Femur (tissue), 1 donor: ENCODE measurements at regions not wholly inside any gene's neighbourhood (a gene's known extent, or its start where the extent isn't known, plus 50 kb on each side); places are given as distances from the start of the nearest gene placed in this dataset.
"Not testable (repeated sequence)": the region's sequence is repeated elsewhere in the genome, so short reads cannot be mapped to it uniquely, and the experiment has no call there.

ENCODE experiments used
- DNase-seq: peaks from one replicate; pipeline ENCODE4 v3.0.0-alpha.2; 2017

GRCh38 chr13:58660826-58661225 is 1029.3 kb downstream of the PCDH17 start:
- no peak for DNase-seq

DNA sequence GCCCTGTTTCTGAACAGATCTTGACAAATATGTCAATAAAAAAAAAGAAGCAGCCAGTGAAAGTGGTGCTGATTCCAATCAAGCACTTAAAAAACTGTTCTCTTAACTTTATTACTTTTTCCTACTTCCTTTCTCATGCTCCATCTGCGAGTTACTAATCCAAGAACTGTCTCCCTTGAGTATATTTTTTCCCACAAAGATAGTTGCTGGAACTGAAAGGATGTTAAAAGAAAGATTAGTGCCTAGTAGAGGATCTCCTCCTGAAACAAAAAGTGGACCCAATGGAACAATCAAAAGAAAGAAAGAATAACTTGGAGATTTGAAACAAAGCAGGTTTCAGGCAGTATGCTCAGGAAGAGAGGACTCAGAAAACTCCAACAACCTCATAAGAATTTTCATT is 1034.8 kb downstream of the PCDH17 start:
- no peak for DNase-seq

DNA sequence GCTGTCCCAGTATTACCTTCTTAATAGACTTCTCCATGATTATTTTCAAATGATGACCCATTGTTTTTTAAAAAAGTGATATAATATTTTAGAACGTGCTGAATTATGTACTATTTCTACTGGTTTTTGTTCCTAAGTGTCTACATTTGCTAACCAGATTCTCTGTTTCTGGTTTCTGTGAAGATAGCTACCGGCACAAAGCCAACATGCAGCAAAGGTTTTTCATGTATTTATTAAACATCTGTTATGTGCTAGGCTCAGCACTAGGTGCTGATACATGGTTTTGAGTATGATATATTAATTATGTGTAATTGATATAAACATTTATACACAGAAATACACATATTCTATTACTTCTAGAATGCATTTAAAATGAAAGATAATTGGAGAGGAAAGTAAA is 1035.6 kb downstream of the PCDH17 start:
- no peak for DNase-seq

DNA sequence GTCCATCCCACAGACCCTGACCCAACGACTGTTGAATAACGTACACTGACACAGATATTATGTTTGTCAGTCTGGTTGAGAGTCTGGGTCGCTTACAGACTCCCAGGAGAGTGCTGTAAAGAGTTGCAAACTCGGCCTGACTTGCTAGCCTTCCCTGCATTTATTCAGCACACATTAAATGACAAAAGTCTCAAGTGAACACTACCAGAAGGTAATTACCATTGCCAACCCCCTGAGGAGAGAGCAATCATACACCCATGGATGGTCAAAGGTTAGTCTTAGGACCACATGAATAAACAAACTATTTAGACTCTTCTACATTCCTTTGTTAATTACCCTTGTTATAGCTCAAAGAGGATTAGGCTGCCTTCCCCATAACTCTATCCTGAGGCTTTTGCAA is 1048.6 kb downstream of the PCDH17 start:
- DNase-seq: no peak

GRCh38 chr13:58682616-58683015 is 1051.1 kb downstream of the PCDH17 start:
- DNase-seq: no peak

DNA sequence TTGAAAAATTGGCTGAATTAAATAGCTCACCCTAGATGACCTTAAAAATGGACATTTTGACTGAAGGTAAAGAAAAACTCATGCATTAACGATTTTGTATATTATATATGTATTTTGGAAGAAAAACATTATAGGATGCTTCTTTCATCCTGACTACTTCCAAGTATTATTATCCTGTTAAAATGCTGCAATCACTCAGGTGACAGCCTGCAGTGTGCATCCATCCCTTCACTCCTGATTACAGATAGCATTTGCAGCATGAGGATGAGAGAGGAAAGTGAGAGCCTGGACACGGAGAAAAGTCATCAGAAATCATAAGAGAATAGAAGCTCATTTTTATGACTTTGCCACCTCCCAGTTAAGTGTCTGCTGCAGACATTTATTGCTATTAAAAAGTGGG is 1055.6 kb downstream of the PCDH17 start:
- no peak for DNase-seq

GRCh38 chr13:58698531-58698930 is 1067.0 kb downstream of the PCDH17 start:
- DNase-seq: no peak

DNA sequence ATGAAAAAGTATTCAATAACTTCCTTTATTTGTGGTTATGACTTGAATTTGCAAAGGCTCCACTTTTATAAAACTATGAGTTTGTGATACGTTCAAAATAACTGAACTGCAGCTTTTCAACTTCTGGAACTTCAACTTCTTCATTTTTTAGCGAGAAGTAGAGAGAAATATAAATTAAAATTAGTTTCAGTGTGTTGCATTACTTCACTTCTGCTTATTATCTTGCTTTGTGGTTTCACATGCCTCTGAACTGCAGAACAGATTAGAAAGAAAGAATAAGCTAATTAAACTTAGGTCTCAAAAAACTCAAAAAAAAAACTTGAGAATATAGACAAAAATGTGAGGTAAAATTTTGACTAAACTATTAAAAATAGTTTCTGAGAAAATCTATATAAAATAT is 1073.4 kb downstream of the PCDH17 start:
- no peak for DNase-seq

DNA sequence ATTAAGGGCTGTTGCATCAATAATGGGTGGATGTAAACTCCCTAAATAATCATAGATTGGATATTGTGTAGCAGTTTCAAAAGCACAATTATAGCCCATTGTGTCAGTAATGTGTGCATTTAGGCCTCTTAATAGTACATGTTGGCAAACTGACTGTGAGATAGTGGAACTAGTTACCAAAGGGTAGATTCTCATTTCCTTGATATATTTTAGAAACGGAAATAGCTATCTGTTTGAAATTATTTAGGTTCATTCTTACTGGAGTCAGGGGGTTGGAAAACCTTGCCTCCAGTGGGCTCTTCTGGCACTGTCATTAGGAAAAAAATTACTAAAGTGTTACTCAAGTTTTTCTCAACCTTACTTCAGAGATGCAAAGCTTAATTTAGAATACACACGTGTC is 1074.9 kb downstream of the PCDH17 start:
- DNase-seq: no peak

- DNase-seq: no peak
Measured at GRCh38 chr13:58712191-58712590, 1080.6 kb downstream of the PCDH17 start.

- DNase-seq: not testable (repeated sequence)
Measured at GRCh38 chr13:58714016-58714415, 1082.5 kb downstream of the PCDH17 start.

DNA sequence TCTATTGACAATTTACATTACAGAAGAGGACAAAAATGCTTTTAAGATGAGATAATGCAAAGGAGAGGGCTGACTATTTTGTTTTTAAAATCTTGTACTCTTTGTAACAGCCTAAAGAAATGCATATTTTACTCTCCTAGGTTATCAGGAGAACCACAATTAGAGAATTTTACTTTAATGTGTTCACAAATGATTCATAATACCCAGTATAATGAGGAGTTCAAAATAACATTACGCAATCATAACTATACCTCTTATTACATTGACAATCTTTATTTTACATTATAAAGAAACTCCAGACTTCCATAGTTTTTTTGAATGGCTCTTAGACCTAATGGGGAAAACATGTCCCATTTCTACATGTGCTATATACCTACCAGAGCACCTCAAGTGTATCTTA is 1089.7 kb downstream of the PCDH17 start:
- no peak for DNase-seq

DNA sequence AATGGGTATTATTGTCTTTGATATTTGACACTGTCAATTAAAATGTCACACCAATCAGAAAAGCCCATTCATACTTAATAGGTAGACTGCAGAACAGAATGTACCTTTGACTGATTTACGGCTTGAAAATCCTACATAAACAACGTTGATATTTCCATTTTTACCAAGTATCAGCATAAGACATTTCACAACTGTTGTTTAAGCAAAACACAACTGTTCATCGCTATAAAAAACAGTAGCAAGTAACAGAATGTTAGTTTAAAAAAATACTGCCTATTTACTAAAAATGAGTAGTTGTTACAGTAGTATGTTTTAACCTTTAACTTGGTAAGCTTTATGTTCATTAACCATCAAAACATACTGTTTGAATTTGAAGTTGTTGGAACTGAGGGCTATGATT is 1096.6 kb downstream of the PCDH17 start:
- no peak for DNase-seq

GRCh38 chr13:58729361-58729760 is 1097.8 kb downstream of the PCDH17 start:
- no peak for DNase-seq

DNA sequence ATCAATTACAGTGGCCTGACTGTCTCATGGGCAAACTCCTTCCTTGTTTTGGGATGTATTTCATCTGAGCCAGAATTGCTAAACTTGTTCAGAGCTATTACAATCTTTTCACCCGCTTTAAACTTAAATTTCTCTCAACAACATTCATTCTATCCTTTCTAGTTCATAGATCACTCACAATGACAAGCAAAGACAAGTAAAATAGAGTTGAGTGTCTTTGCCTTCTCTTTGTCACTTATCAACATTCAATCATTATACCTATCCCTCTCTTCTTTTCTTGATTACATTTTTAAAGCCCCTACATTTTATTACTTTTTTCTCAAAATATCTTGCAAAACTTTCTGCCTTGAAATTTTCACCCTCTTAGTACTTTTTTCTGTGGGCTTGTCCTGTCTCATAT is 1113.1 kb downstream of the PCDH17 start:
- no peak for DNase-seq

DNA sequence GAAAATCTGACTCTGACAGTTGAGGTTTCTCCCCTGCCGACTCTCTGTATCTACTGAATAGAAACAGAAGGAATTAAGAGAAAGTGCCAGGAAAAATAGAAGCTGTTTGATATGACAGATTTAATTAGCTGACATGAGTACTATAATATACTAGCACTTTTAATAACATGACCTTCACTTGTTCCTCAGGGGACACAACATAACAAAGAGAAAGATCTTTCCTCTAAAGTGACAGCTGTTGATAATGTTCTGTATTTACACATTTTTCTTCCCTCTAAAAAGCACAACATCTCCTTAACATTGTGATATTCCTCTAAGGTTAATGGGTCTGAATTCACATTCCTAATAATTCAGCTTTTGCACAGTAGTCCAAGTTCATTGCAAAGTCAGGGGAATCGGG is 1136.0 kb downstream of the PCDH17 start:
- DNase-seq: no peak

- no peak for DNase-seq
Measured at GRCh38 chr13:58773280-58773859, 1141.8 kb downstream of the PCDH17 start.

DNA sequence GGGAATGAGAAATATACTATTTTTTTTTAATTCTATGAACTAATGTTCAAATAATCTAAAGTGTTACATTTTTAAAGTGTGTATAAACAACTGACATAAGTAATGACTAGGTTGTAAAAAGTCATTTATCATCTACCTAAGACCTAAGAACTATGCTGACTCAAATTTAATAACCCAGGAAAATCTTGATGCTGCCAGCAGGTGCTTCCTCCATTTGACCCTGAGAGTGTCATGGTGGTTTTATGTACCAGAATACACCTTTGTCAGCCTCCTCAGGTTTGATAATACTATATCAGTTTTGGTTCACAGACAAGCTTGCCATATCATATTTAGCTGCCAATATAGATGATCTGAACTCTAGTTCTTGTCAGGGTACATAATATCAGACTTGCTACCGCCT is 1151.2 kb downstream of the PCDH17 start:
- no peak for DNase-seq

- no peak for DNase-seq
Measured at GRCh38 chr13:58792854-58793253, 1161.3 kb downstream of the PCDH17 start.

- no peak for DNase-seq
Measured at GRCh38 chr13:58795715-58796114, 1164.2 kb downstream of the PCDH17 start.

DNA sequence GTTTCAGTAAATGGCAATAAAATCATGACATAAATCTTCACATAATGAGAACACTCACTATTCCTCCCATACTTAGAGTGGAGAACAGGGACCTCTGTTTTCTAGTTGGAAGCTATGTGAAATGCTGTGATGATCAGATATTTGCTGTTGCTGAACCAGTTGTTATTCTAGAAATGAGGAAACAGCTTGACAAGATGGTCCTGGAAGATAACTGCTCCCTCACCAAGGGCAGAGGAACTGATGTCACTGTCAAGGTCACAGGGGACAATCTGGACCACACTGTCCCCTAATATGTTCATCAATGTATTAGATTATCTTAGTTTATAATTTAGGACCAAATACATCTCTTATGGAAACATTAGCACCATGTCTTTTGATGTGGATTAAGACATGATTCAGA is 1173.3 kb downstream of the PCDH17 start:
- DNase-seq: no peak

DNA sequence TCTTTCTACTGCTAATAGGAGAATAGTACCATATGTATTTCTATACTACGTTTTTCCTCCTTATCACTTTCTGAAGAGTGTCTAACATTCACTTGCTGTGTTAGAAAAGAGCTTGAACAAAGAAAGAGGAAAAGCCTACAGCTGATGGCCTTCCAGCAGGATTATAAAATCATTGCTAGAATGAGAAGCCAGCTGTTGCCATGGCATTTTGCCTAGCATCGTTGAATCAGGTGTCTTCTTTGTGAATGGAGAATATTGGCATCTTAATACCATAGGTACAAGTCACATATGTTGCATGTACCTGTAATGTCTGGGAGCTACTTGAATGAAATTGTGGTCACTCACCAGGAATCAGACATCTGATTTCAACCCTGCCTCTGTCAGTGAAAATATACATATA is 1174.9 kb downstream of the PCDH17 start:
- no peak for DNase-seq

- no peak for DNase-seq
Measured at GRCh38 chr13:58823701-58824100, 1192.2 kb downstream of the PCDH17 start.

DNA sequence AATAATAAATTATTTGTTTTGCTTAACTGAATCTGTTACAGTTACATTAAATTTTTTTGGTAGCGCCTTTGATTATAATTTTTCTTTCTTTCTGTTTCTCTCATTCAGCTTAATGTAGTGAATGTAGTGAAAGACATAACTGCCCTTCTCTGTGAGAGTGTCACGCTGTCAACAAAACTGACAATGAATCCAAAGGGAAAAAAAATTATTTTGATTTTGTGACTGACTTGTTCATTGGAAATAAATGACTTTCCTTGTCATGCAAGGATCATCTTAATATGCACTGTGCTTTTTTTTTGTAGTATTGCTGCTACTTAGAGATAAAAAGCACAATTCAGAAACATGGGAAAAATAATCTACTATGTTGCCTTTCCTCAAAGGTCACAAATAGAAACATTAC is 1196.4 kb downstream of the PCDH17 start:
- no peak for DNase-seq

- no peak for DNase-seq
Measured at GRCh38 chr13:58830841-58831240, 1199.3 kb downstream of the PCDH17 start.

- no peak for DNase-seq
Measured at GRCh38 chr13:58838615-58839014, 1207.1 kb downstream of the PCDH17 start.
